NB4 (cell line): ENCODE measurements at regions not wholly inside any gene's neighbourhood (a gene's known extent, or its start where the extent isn't known, plus 50 kb on each side); places are given as distances from the start of the nearest gene placed in this dataset.

Experiments
- CTCF ChIP-seq: IDR thresholded peaks from one replicate; pipeline ENCODE4 v1.5.1; 2012; ENCODE audit warnings: low read depth, low read length
- MAX ChIP-seq: IDR thresholded peaks from 2 replicates; pipeline ENCODE4 v1.6.1; 2011; ENCODE audit warnings: low read depth, low read length
- MYC ChIP-seq: IDR thresholded peaks from 2 replicates; pipeline ENCODE4 v1.6.1; 2011; ENCODE audit warnings: low read depth, low read length
- POLR2A ChIP-seq: IDR thresholded peaks from 2 replicates; pipeline ENCODE4 v1.6.1; 2011; ENCODE audit warnings: mild to moderate bottlenecking; ENCODE audit not compliant: insufficient read length; ENCODE audit errors: extremely low read depth

GRCh38 chr2:71803398-71803797, 344.3 kb downstream of the CYP26B1 start:
- TF ChIP-seq CTCF = no peak
- TF ChIP-seq POLR2A = no peak
- no peak for TF ChIP-seq MYC
- no peak for TF ChIP-seq MAX
